ENCODE measurements at regions not wholly inside any gene's neighbourhood (a gene's known extent, or its start where the extent isn't known, plus 50 kb on each side); places are given as distances from the start of the nearest gene placed in this dataset.

GRCh38 chr2:192307530-192307929, 112.8 kb upstream of the TMEFF2 start:
- TF ChIP-seq ZNF670 (tag by site-specific recombination; IDR thresholded peaks at IDR 0.05; ENCODE audit: low read depth) (no peak), REST (tag by site-specific recombination; IDR thresholded peaks at IDR 0.05) (no peak), ZBTB1 (tag by site-specific recombination; IDR thresholded peaks at IDR 0.05) (no peak), CTCF (tag by site-specific recombination; IDR thresholded peaks at IDR 0.05) (no peak), KLF9 (tag by site-specific recombination; IDR thresholded peaks at IDR 0.05; ENCODE audit: low read depth) (no peak), ZNF707 (tag by site-specific recombination; IDR thresholded peaks at IDR 0.05) (no peak), ZNF48 (tag by site-specific recombination; IDR thresholded peaks at IDR 0.05) (no peak), ZNF530 (tag by site-specific recombination; IDR thresholded peaks at IDR 0.05; ENCODE audit: low read depth) (no peak), ZNF558 (tag by site-specific recombination; IDR thresholded peaks at IDR 0.05) (no peak), TCF7L2 (IDR thresholded peaks at IDR 0.05; ENCODE audit: borderline replicate concordance, low read depth, low read length) (no peak), ZNF274 (IDR thresholded peaks at IDR 0.05; ENCODE audit: low read length) (no peak), ZNF274 (tag by site-specific recombination; IDR thresholded peaks at IDR 0.05; ENCODE audit: borderline replicate concordance) (no peak), ZIC2 (tag by site-specific recombination; IDR thresholded peaks at IDR 0.05) (no peak), EGR2 (tag by site-specific recombination; IDR thresholded peaks at IDR 0.05; ENCODE audit: low read depth) (no peak)
- TF ChIP-seq, protein P1, sequence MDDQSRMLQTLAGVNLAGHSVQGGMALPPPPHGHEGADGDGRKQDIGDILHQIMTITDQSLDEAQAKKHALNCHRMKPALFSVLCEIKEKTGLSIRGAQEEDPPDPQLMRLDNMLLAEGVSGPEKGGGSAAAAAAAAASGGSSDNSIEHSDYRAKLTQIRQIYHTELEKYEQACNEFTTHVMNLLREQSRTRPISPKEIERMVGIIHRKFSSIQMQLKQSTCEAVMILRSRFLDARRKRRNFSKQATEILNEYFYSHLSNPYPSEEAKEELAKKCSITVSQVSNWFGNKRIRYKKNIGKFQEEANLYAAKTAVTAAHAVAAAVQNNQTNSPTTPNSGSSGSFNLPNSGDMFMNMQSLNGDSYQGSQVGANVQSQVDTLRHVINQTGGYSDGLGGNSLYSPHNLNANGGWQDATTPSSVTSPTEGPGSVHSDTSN (CRISPR knock-in tag; IDR thresholded peaks at IDR 0.05) = no peak
